Uterus (tissue), 3 donors: ENCODE measurements at regions not wholly inside any gene's neighbourhood (a gene's known extent, or its start where the extent isn't known, plus 50 kb on each side); places are given as distances from the start of the nearest gene placed in this dataset.

Experiments
- DNase-seq, 2 donors: peaks; one replicate each; pipeline ENCODE4 v3.0.0-alpha.2; 2019 to 2020
- H3K27ac ChIP-seq, 2 donors: fragments of 200-600 bp; sonication (generic); 1 replicate in 1 of 2; 2 replicates in 1 of 2; pipeline ENCODE4 v1.5.1; 2016 to 2018
- H3K27me3 ChIP-seq, 2 donors: fragments of 200-600 bp; sonication (generic); one replicate each; pipeline ENCODE4 v1.5.1; 2018 to 2019; ENCODE audit warnings: control low read depth in 1 of 2
- H3K36me3 ChIP-seq, 2 donors: fragments of 200-600 bp; sonication (generic); one replicate each; pipeline ENCODE4 v1.5.1; 2019; ENCODE audit warnings: control low read depth in 1 of 2
- H3K4me1 ChIP-seq, 2 donors: fragments of 200-600 bp; sonication (generic); one replicate each; pipeline ENCODE4 v1.5.1; 2018 to 2019; ENCODE audit warnings: control low read depth in 1 of 2
- H3K4me3 ChIP-seq, 2 donors: fragments of 200-600 bp; sonication (generic); 1 replicate in 1 of 2; 2 replicates in 1 of 2; pipeline ENCODE4 v1.5.1; 2018 to 2019; ENCODE audit warnings: mild to moderate bottlenecking in 1 of 2
- H3K9me3 ChIP-seq, 2 donors: fragments of 200-600 bp; sonication (generic); one replicate each; pipeline ENCODE4 v1.5.1; 2019; ENCODE audit warnings: control low read depth in 1 of 2
- POLR2A ChIP-seq, 2 donors: fragments of 450-650 bp; IDR thresholded peaks; one replicate each; pipeline ENCODE4 v1.6.1; 2016; ENCODE audit warnings: antibody characterized with exemption in 2 of 2, mild to moderate bottlenecking in 1 of 2, moderate library complexity in 1 of 2
- intact Hi-C: fragments of 100-400 bp; cut with DNase I; formaldehyde crosslinking; loops from one replicate; pipeline ENCODE4 v1.15.1; 2023; ENCODE audit warnings: low total_unique reads
- TF ChIP-seq, protein P1 (sequence below), 4 experiments: fragments of 200-600 bp in 2 of 4; fragments of 450-650 bp in 2 of 4; sonication (generic) in 2 of 4; IDR thresholded peaks; one replicate each; pipeline ENCODE4 v1.5.1; 2016 to 2019; ENCODE audit warnings: antibody characterized with exemption in 4 of 4, mild to moderate bottlenecking in 2 of 4, moderate library complexity in 1 of 4
- donor health status: DM: yes; HTN: yes; CAD: no.

DNA sequence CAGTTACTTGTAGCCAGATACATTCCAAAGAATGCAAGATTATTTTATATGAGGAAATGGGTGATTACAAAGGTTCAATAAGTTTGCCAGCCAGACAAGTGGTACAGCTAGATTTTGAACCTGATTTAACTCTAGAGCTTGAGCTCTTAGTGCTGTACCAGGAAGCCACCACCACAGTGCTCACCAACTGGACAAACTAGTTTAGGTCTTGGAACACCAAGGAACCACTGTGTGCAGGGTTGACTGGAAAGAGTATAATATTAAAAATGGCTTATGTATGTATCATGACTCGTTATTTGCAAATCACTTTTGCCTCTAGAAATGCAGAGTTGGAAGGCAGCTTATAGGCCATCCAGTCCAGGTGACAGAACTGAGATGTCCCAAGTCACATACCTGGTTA lies 177.2 kb downstream of the TXNL1 start:
- no peak overlapping the region for H3K4me3 ChIP-seq
- no peak for DNase-seq
- intact Hi-C loops, result no loop called here
- H3K27me3 ChIP-seq, result no peaks in the 10 kb centered on the region
- H3K4me1 ChIP-seq, result no peaks in the 10 kb centered on the region
- H3K36me3 ChIP-seq, result no peaks in the 10 kb centered on the region
- peak overlapping the region; percentile 27 to 85 for H3K27ac ChIP-seq
- TF ChIP-seq POLR2A (IDR thresholded peaks at IDR 0.05), result no peak
- TF ChIP-seq, protein P1, sequence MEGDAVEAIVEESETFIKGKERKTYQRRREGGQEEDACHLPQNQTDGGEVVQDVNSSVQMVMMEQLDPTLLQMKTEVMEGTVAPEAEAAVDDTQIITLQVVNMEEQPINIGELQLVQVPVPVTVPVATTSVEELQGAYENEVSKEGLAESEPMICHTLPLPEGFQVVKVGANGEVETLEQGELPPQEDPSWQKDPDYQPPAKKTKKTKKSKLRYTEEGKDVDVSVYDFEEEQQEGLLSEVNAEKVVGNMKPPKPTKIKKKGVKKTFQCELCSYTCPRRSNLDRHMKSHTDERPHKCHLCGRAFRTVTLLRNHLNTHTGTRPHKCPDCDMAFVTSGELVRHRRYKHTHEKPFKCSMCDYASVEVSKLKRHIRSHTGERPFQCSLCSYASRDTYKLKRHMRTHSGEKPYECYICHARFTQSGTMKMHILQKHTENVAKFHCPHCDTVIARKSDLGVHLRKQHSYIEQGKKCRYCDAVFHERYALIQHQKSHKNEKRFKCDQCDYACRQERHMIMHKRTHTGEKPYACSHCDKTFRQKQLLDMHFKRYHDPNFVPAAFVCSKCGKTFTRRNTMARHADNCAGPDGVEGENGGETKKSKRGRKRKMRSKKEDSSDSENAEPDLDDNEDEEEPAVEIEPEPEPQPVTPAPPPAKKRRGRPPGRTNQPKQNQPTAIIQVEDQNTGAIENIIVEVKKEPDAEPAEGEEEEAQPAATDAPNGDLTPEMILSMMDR (IDR thresholded peaks at IDR 0.05), result no peak
- H3K9me3 ChIP-seq, result no peaks in the 10 kb centered on the region

DNA sequence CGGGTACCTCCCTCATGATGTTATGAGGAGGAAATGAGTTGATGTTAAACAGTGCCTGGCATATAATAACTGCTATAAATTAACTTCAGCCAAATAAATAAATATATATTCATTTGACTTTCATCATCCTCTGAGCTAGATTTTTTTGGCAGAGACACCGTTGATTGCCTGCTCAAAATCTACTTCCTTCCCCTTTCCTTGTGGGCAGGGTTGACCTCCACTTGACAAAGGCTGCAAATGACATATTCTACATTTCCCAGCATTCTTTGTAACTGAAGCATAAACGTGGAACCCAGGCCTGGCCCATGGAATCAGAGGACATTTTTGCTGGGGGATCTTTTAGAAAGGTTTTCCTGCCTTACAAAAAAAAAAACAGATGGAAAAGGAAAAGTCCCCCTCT lies 177.8 kb downstream of the TXNL1 start:
- Histone ChIP-seq H3K27ac (peak overlapping the region; percentile 77 to 85), H3K27me3 (no peaks in the 10 kb centered on the region), H3K36me3 (no peaks in the 10 kb centered on the region), H3K9me3 (no peaks in the 10 kb centered on the region), H3K4me3 (no peak overlapping the region), H3K4me1 (no peaks in the 10 kb centered on the region)
- no peak for TF ChIP-seq POLR2A (IDR thresholded peaks at IDR 0.05)
- TF ChIP-seq, protein P1 (IDR thresholded peaks at IDR 0.05), result no peak
- intact Hi-C loops, result no loop called here
- DNase-seq, result no peak

DNA sequence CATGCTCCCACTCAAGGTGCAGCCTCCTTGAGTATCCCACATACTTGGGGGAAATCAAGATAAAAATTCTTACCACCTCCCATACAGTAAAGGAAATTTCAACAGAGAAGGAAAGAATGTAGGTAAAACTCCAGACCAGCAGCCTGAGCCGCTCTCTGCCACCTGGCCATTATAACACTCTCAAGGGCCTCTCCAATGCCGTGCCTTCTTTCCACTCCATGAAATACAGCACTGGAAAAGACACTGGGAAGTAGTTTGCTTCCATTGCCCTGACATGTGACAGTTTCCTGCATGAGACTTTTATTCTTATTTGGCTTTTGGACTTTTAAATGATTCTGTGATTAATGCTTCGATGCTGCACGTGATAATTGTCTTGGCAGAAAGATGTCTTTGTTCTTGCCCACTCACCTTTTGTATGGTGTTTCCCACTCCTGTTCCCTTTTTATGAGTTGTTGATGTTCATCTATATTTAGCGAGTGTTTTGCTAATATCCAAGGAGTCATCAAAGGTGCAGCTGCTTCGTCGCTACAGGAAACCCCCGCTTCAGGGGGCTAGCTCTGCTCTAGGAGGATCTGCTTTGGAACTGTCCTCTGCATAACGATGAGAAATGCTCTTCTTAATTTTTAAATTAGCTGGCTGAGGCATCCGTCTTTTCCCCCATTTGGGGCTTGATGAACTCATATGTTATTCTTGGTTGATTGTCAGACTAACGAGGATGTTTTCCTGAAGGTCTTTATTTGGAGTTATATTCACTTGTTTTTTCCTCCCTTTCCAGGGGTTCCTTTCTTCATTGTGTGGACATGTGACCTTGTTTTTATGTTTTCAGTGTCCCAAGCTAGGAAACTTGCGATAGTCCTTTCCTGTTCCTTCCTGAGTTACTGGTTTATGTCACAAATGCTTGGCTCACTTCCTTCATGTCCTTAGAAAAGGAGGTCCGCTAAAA lies 179.4 kb downstream of the TXNL1 start:
- H3K36me3 ChIP-seq, result no peaks in the 10 kb centered on the region
- H3K27ac ChIP-seq, result peak overlapping the region; percentile 77 to 85
- H3K9me3 ChIP-seq, result no peaks in the 10 kb centered on the region
- DNase-seq, result peak in 1 of 2 donors; percentile 62
- TF ChIP-seq POLR2A (IDR thresholded peaks at IDR 0.05), result no peak
- TF ChIP-seq, protein P1 (IDR thresholded peaks at IDR 0.05), result no peak
- H3K4me3 ChIP-seq, result no peak overlapping the region
- intact Hi-C loops, result no loop called here
- no peaks in the 10 kb centered on the region for H3K27me3 ChIP-seq
- no peaks in the 10 kb centered on the region for H3K4me1 ChIP-seq

DNA sequence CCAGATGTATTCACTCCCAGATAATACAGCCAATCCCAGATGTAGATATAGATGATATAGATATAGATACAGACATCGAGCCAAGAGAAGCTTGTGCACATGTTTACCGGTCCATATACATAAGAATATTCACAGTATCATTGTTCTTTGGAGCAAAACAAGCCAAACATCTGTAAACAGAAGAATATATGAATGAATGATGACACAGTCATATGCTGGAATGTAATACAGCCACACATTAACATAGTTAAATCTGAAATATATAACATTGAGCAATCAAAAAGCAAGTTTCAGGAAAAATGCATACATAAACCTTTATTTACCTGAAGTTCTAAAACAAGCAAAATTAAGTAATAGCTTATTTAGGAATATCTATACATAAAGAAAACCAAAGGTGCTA lies 182.5 kb downstream of the TXNL1 start:
- H3K4me3 ChIP-seq, result no peak overlapping the region
- H3K4me1 ChIP-seq, result no peaks in the 10 kb centered on the region
- no peak overlapping the region for H3K27ac ChIP-seq
- TF ChIP-seq POLR2A (IDR thresholded peaks at IDR 0.05), result no peak
- TF ChIP-seq, protein P1 (IDR thresholded peaks at IDR 0.05), result no peak
- DNase-seq, result no peak
- no peaks in the 10 kb centered on the region for H3K27me3 ChIP-seq
- H3K9me3 ChIP-seq, result no peaks in the 10 kb centered on the region
- H3K36me3 ChIP-seq, result no peaks in the 10 kb centered on the region
- intact Hi-C loops, result no loop called here

DNA sequence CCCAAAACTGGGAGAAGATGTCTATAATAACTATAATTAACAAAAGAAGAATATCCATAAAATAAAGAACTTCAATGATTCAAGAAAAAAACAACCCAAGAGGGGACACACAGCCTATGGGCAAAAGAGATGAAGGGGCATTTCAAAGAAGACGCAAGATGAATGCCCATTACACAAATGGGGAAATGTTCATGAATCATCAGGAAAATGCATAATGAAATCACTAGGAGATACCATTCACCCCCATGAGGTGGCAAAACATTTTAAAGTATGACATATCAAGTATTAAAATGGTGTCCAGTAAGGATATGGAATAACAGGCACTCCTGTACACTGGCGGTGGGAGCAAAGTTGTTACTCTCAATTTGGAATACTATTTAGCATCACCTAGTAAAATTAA lies 183.3 kb downstream of the TXNL1 start:
- no peak for DNase-seq
- H3K27me3 ChIP-seq, result no peaks in the 10 kb centered on the region
- intact Hi-C loops, result no loop called here
- no peaks in the 10 kb centered on the region for H3K36me3 ChIP-seq
- no peaks in the 10 kb centered on the region for H3K4me1 ChIP-seq
- H3K27ac ChIP-seq, result no peak overlapping the region
- no peaks in the 10 kb centered on the region for H3K9me3 ChIP-seq
- no peak overlapping the region for H3K4me3 ChIP-seq
- TF ChIP-seq, protein P1 (IDR thresholded peaks at IDR 0.05), result no peak
- no peak for TF ChIP-seq POLR2A (IDR thresholded peaks at IDR 0.05)
